Ovary (tissue), 3 donors: ENCODE measurements at regions not wholly inside any gene's neighbourhood (a gene's known extent, or its start where the extent isn't known, plus 50 kb on each side); places are given as distances from the start of the nearest gene placed in this dataset.
"Not testable (repeated sequence)": the region's sequence is repeated elsewhere in the genome, so short reads cannot be mapped to it uniquely, and the experiment has no call there.

Experiments used
- CTCF ChIP-seq, 3 donors: fragments of 450-650 bp in 2 of 3; fragments of 200-600 bp in 1 of 3; IDR thresholded peaks; one replicate each; pipeline versions ENCODE4 v1.5.1 to v1.8.0; 2016 to 2022; ENCODE audit warnings: antibody characterized with exemption in 3 of 3, mild to moderate bottlenecking in 1 of 3
- EP300 ChIP-seq: sonication (generic); formaldehyde crosslinking; IDR thresholded peaks from one replicate; pipeline ENCODE4 v1.6.1; 2017; ENCODE audit warnings: antibody characterized with exemption
- POLR2A ChIP-seq: fragments of 450-650 bp; IDR thresholded peaks from one replicate; pipeline ENCODE4 v1.6.1; 2017; ENCODE audit warnings: antibody characterized with exemption, mild to moderate bottlenecking, moderate library complexity
- donor health status: DM: no; HTN: no; CAD: no.

DNA sequence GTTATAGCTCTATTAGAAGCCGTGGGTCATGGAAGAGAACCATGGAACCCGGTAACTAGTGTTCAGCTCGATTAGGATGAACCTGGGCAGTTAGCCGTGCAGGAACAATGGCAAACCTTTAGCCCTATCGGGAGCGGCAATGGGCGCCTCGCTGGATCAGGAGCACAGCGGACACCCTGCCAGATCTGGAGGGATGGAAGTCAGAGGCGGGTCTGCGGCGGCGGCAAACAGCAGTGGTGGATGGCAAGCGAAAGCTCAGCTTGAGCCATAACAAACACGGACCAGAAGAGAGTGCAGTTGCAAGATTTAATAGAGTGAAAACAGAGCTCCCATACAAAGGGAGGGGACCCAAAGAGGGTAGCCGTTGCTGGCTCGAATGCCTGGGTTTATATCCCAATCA lies 160.2 kb upstream of the RGS6 start:
- TF ChIP-seq CTCF (IDR thresholded peaks at IDR 0.05); EP300; POLR2A: not testable (repeated sequence)
